ENCODE measurements at regions not wholly inside any gene's neighbourhood (a gene's known extent, or its start where the extent isn't known, plus 50 kb on each side); places are given as distances from the start of the nearest gene placed in this dataset.

GRCh38 chr3:25985621-25986020, 195.7 kb downstream of the OXSM start:
- no peak overlapping the region for H2AFZ ChIP-seq (ENCODE audit: control insufficient read depth, low read length)
- no peaks in the 10 kb centered on the region for H3K9me3 ChIP-seq (ENCODE audit: control insufficient read depth, low read depth, low read length)
- H3K79me2 ChIP-seq (ENCODE audit: control insufficient read depth, insufficient read depth, low read length), result no peaks in the 10 kb centered on the region
- H3K9me1 ChIP-seq (ENCODE audit: control insufficient read depth, extremely low read depth, insufficient read depth, low read length), result no peaks in the 10 kb centered on the region
- H3K4me2 ChIP-seq (ENCODE audit: control insufficient read depth, extremely low read depth, insufficient read depth, low read depth, low read length), result no peak overlapping the region
- H3K36me3 ChIP-seq (ENCODE audit: control insufficient read depth in 2 of 2, extremely low read depth in 1 of 2, insufficient read depth in 2 of 2, low read length in 2 of 2), result no peaks in the 10 kb centered on the region
- H3K4me3 ChIP-seq (ENCODE audit: control insufficient read depth in 2 of 3, extremely low read depth in 1 of 3, insufficient read depth in 2 of 3, low read depth in 1 of 3, low read length in 3 of 3), result no peak overlapping the region
- no peak for DNase-seq (ENCODE audit: low read depth, low spot score)
- TF ChIP-seq CTCF (optimal IDR thresholded peaks at IDR 0.05 in 1 of 3, IDR thresholded peaks at IDR 0.05 in 1 of 3, conservative IDR thresholded peaks at IDR 0.05 in 1 of 3; ENCODE audit: extremely low read depth in 1 of 3, insufficient read depth in 2 of 3, low read length in 3 of 3), result no peak
- TF ChIP-seq EZH2 (IDR thresholded peaks at IDR 0.05; ENCODE audit: low read length), result no peak
- no peaks in the 10 kb centered on the region for H3K4me1 ChIP-seq (ENCODE audit: control insufficient read depth, extremely low read depth, insufficient read depth, low read length)
- no peaks in the 10 kb centered on the region for H3K27me3 ChIP-seq (ENCODE audit: control insufficient read depth, extremely low read depth, insufficient read depth, low read length)
- FAIRE-seq, result no peak
- H3K9ac ChIP-seq (ENCODE audit: control insufficient read depth, extremely low read depth, insufficient read depth, low read length), result no peak overlapping the region
- dilution Hi-C loops (cut with MboI; ENCODE audit: extremely low pct_ligation_motif_present, low sequenced_read_pairs), result no loop called here
- H3K27ac ChIP-seq (ENCODE audit: control insufficient read depth, insufficient read depth, low read length), result no peak overlapping the region
- H4K20me1 ChIP-seq (ENCODE audit: control insufficient read depth, extremely low read depth, insufficient read depth, low read length), result no peaks in the 10 kb centered on the region

- no peak overlapping the region for H3K27ac ChIP-seq (ENCODE audit: control insufficient read depth, insufficient read depth, low read length)
- H3K27me3 ChIP-seq (ENCODE audit: control insufficient read depth, extremely low read depth, insufficient read depth, low read length), result no peaks in the 10 kb centered on the region
- H3K4me1 ChIP-seq (ENCODE audit: control insufficient read depth, extremely low read depth, insufficient read depth, low read length), result no peaks in the 10 kb centered on the region
- TF ChIP-seq CTCF (optimal IDR thresholded peaks at IDR 0.05 in 1 of 3, IDR thresholded peaks at IDR 0.05 in 1 of 3, conservative IDR thresholded peaks at IDR 0.05 in 1 of 3; ENCODE audit: extremely low read depth in 1 of 3, insufficient read depth in 2 of 3, low read length in 3 of 3) (no peak), EZH2 (IDR thresholded peaks at IDR 0.05; ENCODE audit: low read length) (no peak)
- H3K9ac ChIP-seq (ENCODE audit: control insufficient read depth, extremely low read depth, insufficient read depth, low read length), result no peak overlapping the region
- no peaks in the 10 kb centered on the region for H3K9me3 ChIP-seq (ENCODE audit: control insufficient read depth, low read depth, low read length)
- FAIRE-seq (no peak), DNase-seq (ENCODE audit: low read depth, low spot score) (no peak)
- H3K4me3 ChIP-seq (ENCODE audit: control insufficient read depth in 2 of 3, extremely low read depth in 1 of 3, insufficient read depth in 2 of 3, low read depth in 1 of 3, low read length in 3 of 3), result no peak overlapping the region
- no peak overlapping the region for H3K4me2 ChIP-seq (ENCODE audit: control insufficient read depth, extremely low read depth, insufficient read depth, low read depth, low read length)
- H4K20me1 ChIP-seq (ENCODE audit: control insufficient read depth, extremely low read depth, insufficient read depth, low read length), result no peaks in the 10 kb centered on the region
- H2AFZ ChIP-seq (ENCODE audit: control insufficient read depth, low read length), result no peak overlapping the region
- H3K79me2 ChIP-seq (ENCODE audit: control insufficient read depth, insufficient read depth, low read length), result no peaks in the 10 kb centered on the region
- H3K9me1 ChIP-seq (ENCODE audit: control insufficient read depth, extremely low read depth, insufficient read depth, low read length), result no peaks in the 10 kb centered on the region
- dilution Hi-C loops (cut with MboI; ENCODE audit: extremely low pct_ligation_motif_present, low sequenced_read_pairs), result no loop called here
- no peaks in the 10 kb centered on the region for H3K36me3 ChIP-seq (ENCODE audit: control insufficient read depth in 2 of 2, extremely low read depth in 1 of 2, insufficient read depth in 2 of 2, low read length in 2 of 2)
Measured at GRCh38 chr3:25992606-25993005, 202.7 kb downstream of the OXSM start.

Data from keratinocyte (primary cell).